Osteoblast (primary cell): ENCODE measurements at regions not wholly inside any gene's neighbourhood (a gene's known extent, or its start where the extent isn't known, plus 50 kb on each side); places are given as distances from the start of the nearest gene placed in this dataset.

Experiments used
- DNase-seq: peaks from one replicate; pipeline ENCODE4 v3.0.0; 2011; ENCODE audit warnings: low spot score, mixed read lengths; ENCODE audit not compliant: insufficient read length; ENCODE audit errors: missing footprints
- H2AFZ ChIP-seq: 2 replicates; pipeline ENCODE4 v1.6.0; 2011; ENCODE audit warnings: mild to moderate bottlenecking, low read length
- H3K27ac ChIP-seq: 2 replicates; pipeline ENCODE4 v1.5.1; 2011; ENCODE audit warnings: mild to moderate bottlenecking, low read depth, low read length, moderate library complexity
- H3K27me3 ChIP-seq: 2 replicates; pipeline ENCODE4 v1.6.0; 2012; ENCODE audit warnings: mild to moderate bottlenecking, control low read depth, inconsistent platforms, low read length, moderate library complexity; ENCODE audit not compliant: insufficient read depth
- H3K36me3 ChIP-seq: 2 replicates; pipeline ENCODE4 v1.5.1; 2011; ENCODE audit warnings: mild to moderate bottlenecking, low read length, control low read depth, moderate library complexity; ENCODE audit not compliant: insufficient read depth
- H3K4me1 ChIP-seq: 2 replicates; pipeline ENCODE4 v1.5.1; 2011; ENCODE audit warnings: mild to moderate bottlenecking, low read length, control low read depth, moderate library complexity; ENCODE audit not compliant: insufficient read depth
- H3K4me2 ChIP-seq: 2 replicates; pipeline ENCODE4 v1.6.0; 2011; ENCODE audit warnings: mild to moderate bottlenecking, low read length; ENCODE audit not compliant: insufficient read depth
- H3K4me3 ChIP-seq: fragments of 200-600 bp; sonication (generic); 3 replicates; pipeline ENCODE4 v1.5.1; 2012; ENCODE audit warnings: mild to moderate bottlenecking, low read length, inconsistent platforms; ENCODE audit not compliant: insufficient read depth
- H3K79me2 ChIP-seq: 2 replicates; pipeline ENCODE4 v1.6.0; 2012; ENCODE audit warnings: mild to moderate bottlenecking, low read length, control low read depth, inconsistent platforms; ENCODE audit not compliant: insufficient read depth
- H3K9me3 ChIP-seq: 2 replicates; pipeline ENCODE4 v1.5.1; 2011; ENCODE audit warnings: low read depth, low read length, control low read depth
- H4K20me1 ChIP-seq: 2 replicates; pipeline ENCODE4 v1.6.0; 2012; ENCODE audit warnings: mild to moderate bottlenecking, low read length, control low read depth; ENCODE audit not compliant: insufficient read depth
- CTCF ChIP-seq: IDR thresholded peaks from 2 replicates; pipeline ENCODE4 v1.5.1; 2011; ENCODE audit warnings: mild to moderate bottlenecking, low read depth, low read length, moderate library complexity; ENCODE audit errors: extremely low read depth

- H3K4me3 ChIP-seq = no peak overlapping the region
- H4K20me1 ChIP-seq = no peaks in the 10 kb centered on the region
- no peak for TF ChIP-seq CTCF
- no peaks in the 10 kb centered on the region for H3K27me3 ChIP-seq
- no peak for DNase-seq
- H3K4me1 ChIP-seq = peaks cover 15% of the 10 kb centered on the region
- H3K79me2 ChIP-seq = no peaks in the 10 kb centered on the region
- H3K9me3 ChIP-seq = no peaks in the 10 kb centered on the region
- no peaks in the 10 kb centered on the region for H3K36me3 ChIP-seq
- no peak overlapping the region for H3K4me2 ChIP-seq
- H2AFZ ChIP-seq = no peak overlapping the region
- no peak overlapping the region for H3K27ac ChIP-seq
These were observed 55.8 kb upstream of the PRDM8 start for GRCh38 chr4:80141543-80141942.

GRCh38 chr4:80140194-80140593 lies 57.1 kb upstream of the PRDM8 start:
- DNase-seq = no peak
- no peak for TF ChIP-seq CTCF
- Histone ChIP-seq H3K27ac (no peak overlapping the region), H3K4me2 (no peak overlapping the region), H2AFZ (no peak overlapping the region), H3K4me1 (peaks cover 15% of the 10 kb centered on the region), H3K9me3 (no peaks in the 10 kb centered on the region), H3K27me3 (no peaks in the 10 kb centered on the region), H3K36me3 (no peaks in the 10 kb centered on the region), H3K79me2 (no peaks in the 10 kb centered on the region), H4K20me1 (no peaks in the 10 kb centered on the region), H3K4me3 (no peak overlapping the region)

GRCh38 chr4:80139671-80140070 lies 57.6 kb upstream of the PRDM8 start:
- Histone ChIP-seq H3K27ac (no peak overlapping the region), H3K4me2 (no peak overlapping the region), H3K4me3 (no peak overlapping the region), H4K20me1 (no peaks in the 10 kb centered on the region), H2AFZ (no peak overlapping the region), H3K4me1 (peaks cover 15% of the 10 kb centered on the region), H3K79me2 (no peaks in the 10 kb centered on the region), H3K36me3 (no peaks in the 10 kb centered on the region), H3K27me3 (no peaks in the 10 kb centered on the region), H3K9me3 (no peaks in the 10 kb centered on the region)
- TF ChIP-seq CTCF = no peak
- no peak for DNase-seq

- peaks cover 15% of the 10 kb centered on the region for H3K4me1 ChIP-seq
- no peaks in the 10 kb centered on the region for H4K20me1 ChIP-seq
- DNase-seq = no peak
- H3K9me3 ChIP-seq = no peaks in the 10 kb centered on the region
- no peak overlapping the region for H3K4me3 ChIP-seq
- no peak for TF ChIP-seq CTCF
- no peak overlapping the region for H3K27ac ChIP-seq
- no peaks in the 10 kb centered on the region for H3K27me3 ChIP-seq
- H2AFZ ChIP-seq = no peak overlapping the region
- H3K79me2 ChIP-seq = no peaks in the 10 kb centered on the region
- H3K36me3 ChIP-seq = no peaks in the 10 kb centered on the region
- no peak overlapping the region for H3K4me2 ChIP-seq
These were observed 58.5 kb upstream of the PRDM8 start for GRCh38 chr4:80138551-80139538.
